Renal pelvis (tissue), 1 donor: ENCODE measurements at regions not wholly inside any gene's neighbourhood (a gene's known extent, or its start where the extent isn't known, plus 50 kb on each side); places are given as distances from the start of the nearest gene placed in this dataset.
"Not testable (repeated sequence)": the region's sequence is repeated elsewhere in the genome, so short reads cannot be mapped to it uniquely, and the experiment has no call there.

ENCODE experiments used
- DNase-seq: peaks from one replicate; pipeline ENCODE4 v3.0.0-alpha.2; 2013

GRCh38 chr14:106230071-106230470, 703.7 kb downstream of the TMEM121 start:
- DNase-seq, result no peak

GRCh38 chr14:106233191-106233590, 706.8 kb downstream of the TMEM121 start:
- DNase-seq, result not testable (repeated sequence)

GRCh38 chr14:106234525-106235254, 708.3 kb downstream of the TMEM121 start:
- not testable (repeated sequence) for DNase-seq

- DNase-seq, result no peak
These were observed 709.2 kb downstream of the TMEM121 start for GRCh38 chr14:106235356-106236159.

GRCh38 chr14:106248321-106249192, 722.2 kb downstream of the TMEM121 start:
- no peak for DNase-seq

GRCh38 chr14:106253995-106254394, 727.6 kb downstream of the TMEM121 start:
- not testable (repeated sequence) for DNase-seq

- DNase-seq, result not testable (repeated sequence)
These were observed 731.2 kb downstream of the TMEM121 start for GRCh38 chr14:106257569-106257994.

- DNase-seq, result no peak
These were observed 741.8 kb downstream of the TMEM121 start for GRCh38 chr14:106268013-106268727.

GRCh38 chr14:106269029-106269428, 742.6 kb downstream of the TMEM121 start:
- no peak for DNase-seq

GRCh38 chr14:106269451-106270204, 743.2 kb downstream of the TMEM121 start:
- DNase-seq, result no peak

GRCh38 chr14:106270476-106271121, 744.2 kb downstream of the TMEM121 start:
- not testable (repeated sequence) for DNase-seq

- no peak for DNase-seq
These were observed 750.2 kb downstream of the TMEM121 start for GRCh38 chr14:106276326-106277267.

GRCh38 chr14:106277503-106277902, 751.1 kb downstream of the TMEM121 start:
- no peak for DNase-seq

GRCh38 chr14:106280876-106281275, 754.5 kb downstream of the TMEM121 start:
- DNase-seq, result no peak

- DNase-seq, result no peak
These were observed 760.4 kb downstream of the TMEM121 start for GRCh38 chr14:106286697-106287290.

GRCh38 chr14:106287506-106287905, 761.1 kb downstream of the TMEM121 start:
- DNase-seq, result no peak

- DNase-seq, result no peak
These were observed 765.2 kb downstream of the TMEM121 start for GRCh38 chr14:106291626-106292025.

GRCh38 chr14:106294324-106294723, 767.9 kb downstream of the TMEM121 start:
- no peak for DNase-seq
